Right lobe of liver (tissue), 4 donors: ENCODE measurements at regions not wholly inside any gene's neighbourhood (a gene's known extent, or its start where the extent isn't known, plus 50 kb on each side); places are given as distances from the start of the nearest gene placed in this dataset.

Experiments used
- CTCF ChIP-seq, 4 donors: fragments of 200-600 bp in 3 of 4; fragments of 450-650 bp in 1 of 4; IDR thresholded peaks; one replicate each; pipeline versions ENCODE4 v1.5.1 to v1.8.0; 2016 to 2022; ENCODE audit warnings: antibody characterized with exemption in 4 of 4, mild to moderate bottlenecking in 2 of 4
- POLR2A ChIP-seq: fragments of 450-650 bp; IDR thresholded peaks from one replicate; pipeline ENCODE4 v1.6.1; 2017; ENCODE audit warnings: antibody characterized with exemption, mild to moderate bottlenecking
- donor health status: DM: no; HTN: no; CAD: no.
- donor health status: DM: no; HTN: no; CAD: no.
- donor health status: DM: no; HTN: yes; CAD: no.

- TF ChIP-seq CTCF (IDR thresholded peaks at IDR 0.05) = no peak
- no peak for TF ChIP-seq POLR2A
Observed at GRCh38 chr1:208593306-208594006, 349.3 kb upstream of the PLXNA2 start.
